GM23338 (cell line): ENCODE measurements at regions not wholly inside any gene's neighbourhood (a gene's known extent, or its start where the extent isn't known, plus 50 kb on each side); places are given as distances from the start of the nearest gene placed in this dataset.

Experiments
- ATAC-seq: fragments of 200-7000 bp; cut with Tn5 transposase; 3 replicates; pipeline ENCODE4 v1.9.1; 2020
- DNase-seq: peaks from one replicate; pipeline ENCODE4 v3.0.0-alpha.2; 2015; ENCODE audit warnings: low spot score
- H2AFZ ChIP-seq: fragments of 200-600 bp; sonication (generic); 2 replicates; pipeline ENCODE4 v1.8.0; 2016; ENCODE audit warnings: antibody characterized with exemption, mild to moderate bottlenecking, moderate library complexity
- H3F3A ChIP-seq: fragments of 200-600 bp; sonication (generic); replicated peaks from 2 replicates; pipeline ENCODE4 v1.8.0; 2017; ENCODE audit warnings: antibody characterized with exemption, mixed run types, low read depth
- H3K27ac ChIP-seq: fragments of 200-600 bp; sonication (generic); 2 replicates; pipeline ENCODE4 v1.6.1; 2016; ENCODE audit warnings: low read depth
- H3K27me3 ChIP-seq: fragments of 200-600 bp; sonication (generic); 2 replicates; pipeline ENCODE4 v1.8.0; 2016; ENCODE audit warnings: mild to moderate bottlenecking, mixed run types, moderate library complexity; ENCODE audit not compliant: insufficient read depth
- H3K36me3 ChIP-seq: fragments of 200-600 bp; sonication (generic); 2 replicates; pipeline ENCODE4 v1.8.0; 2016; ENCODE audit warnings: mild to moderate bottlenecking; ENCODE audit not compliant: insufficient read depth
- H3K4me1 ChIP-seq: fragments of 200-600 bp; sonication (generic); 2 replicates; pipeline ENCODE4 v1.8.0; 2016; ENCODE audit warnings: mild to moderate bottlenecking, moderate library complexity; ENCODE audit not compliant: insufficient read depth
- H3K4me2 ChIP-seq: fragments of 200-600 bp; sonication (generic); 2 replicates; pipeline ENCODE4 v1.7.1; 2017; ENCODE audit warnings: mixed run types
- H3K4me3 ChIP-seq: fragments of 200-600 bp; sonication (generic); 2 replicates; pipeline ENCODE4 v1.6.1; 2016; ENCODE audit warnings: mixed run types
- H3K79me2 ChIP-seq: fragments of 200-600 bp; sonication (generic); replicated peaks from 2 replicates; pipeline ENCODE4 v1.8.0; 2017; ENCODE audit warnings: mild to moderate bottlenecking; ENCODE audit not compliant: insufficient read depth
- H3K9me2 ChIP-seq: fragments of 200-600 bp; sonication (generic); 2 replicates; pipeline ENCODE4 v1.8.0; 2017; ENCODE audit not compliant: insufficient read depth
- H4K20me1 ChIP-seq: fragments of 200-600 bp; sonication (generic); replicated peaks from 2 replicates; pipeline ENCODE4 v1.8.0; 2017; ENCODE audit warnings: mild to moderate bottlenecking; ENCODE audit not compliant: insufficient read depth
- H3K27ac Mint-ChIP-seq: 2 replicates; pipeline ENCODE4 v1.8.0; 2020; ENCODE audit warnings: inconsistent platforms, mild to moderate bottlenecking, moderate library complexity, mixed read lengths
- H3K27me3 Mint-ChIP-seq: 3 replicates; pipeline ENCODE4 v1.8.0; 2022; ENCODE audit warnings: low read depth, mild to moderate bottlenecking, moderate library complexity, mixed read lengths, inconsistent platforms; ENCODE audit not compliant: insufficient read depth, poor library complexity
- H3K36me3 Mint-ChIP-seq: 3 replicates; pipeline ENCODE4 v1.8.0; 2021; ENCODE audit warnings: low read depth, mild to moderate bottlenecking, inconsistent platforms, moderate library complexity, mixed read lengths
- H3K4me1 Mint-ChIP-seq: 3 replicates; pipeline ENCODE4 v1.8.0; 2020; ENCODE audit warnings: mild to moderate bottlenecking, inconsistent platforms, mixed read lengths
- H3K4me3 Mint-ChIP-seq: 3 replicates; pipeline ENCODE4 v1.8.0; 2021; ENCODE audit warnings: moderate library complexity, mild to moderate bottlenecking, inconsistent platforms, mixed read lengths
- H3K9me3 Mint-ChIP-seq: 3 replicates; pipeline ENCODE4 v1.8.0; 2020; ENCODE audit warnings: moderate library complexity, mild to moderate bottlenecking, inconsistent platforms, mixed read lengths
- CREB1 ChIP-seq: fragments of 250-450 bp; sonication (Bioruptor Pico); IDR thresholded peaks from 2 replicates; pipeline ENCODE4 v1.5.0; 2020; ENCODE audit warnings: low read depth, mild to moderate bottlenecking, moderate library complexity
- EZH2 ChIP-seq: fragments of 200-600 bp; sonication (generic); IDR thresholded peaks from one replicate; pipeline ENCODE4 v1.8.0; 2017; ENCODE audit warnings: antibody characterized with exemption, mild to moderate bottlenecking, low read depth; ENCODE audit not compliant: unreplicated experiment
- EZH2phosphoT487 ChIP-seq: fragments of 200-600 bp; sonication (generic); IDR thresholded peaks from one replicate; pipeline ENCODE4 v1.8.1; 2018; ENCODE audit warnings: antibody characterized with exemption; ENCODE audit not compliant: unreplicated experiment
- JUNB ChIP-seq: IDR thresholded peaks from one replicate; pipeline ENCODE4 v1.6.1; 2016; ENCODE audit warnings: antibody characterized with exemption; ENCODE audit not compliant: unreplicated experiment
- NANOG ChIP-seq: IDR thresholded peaks from 2 replicates; pipeline ENCODE4 v1.6.1; 2016; ENCODE audit warnings: antibody characterized with exemption, borderline replicate concordance
- POLR2AphosphoS5 ChIP-seq: IDR thresholded peaks from 2 replicates; pipeline ENCODE4 v1.6.1; 2016; ENCODE audit warnings: antibody characterized with exemption, low read depth
- REST ChIP-seq: IDR thresholded peaks from one replicate; pipeline ENCODE4 v1.6.1; 2018; ENCODE audit warnings: antibody characterized with exemption; ENCODE audit not compliant: unreplicated experiment
- STAT1 ChIP-seq: IDR thresholded peaks from one replicate; pipeline ENCODE4 v1.6.1; 2016; ENCODE audit warnings: antibody characterized with exemption; ENCODE audit not compliant: unreplicated experiment
- ZNF114 ChIP-seq: fragments of 250-450 bp; sonication (Bioruptor Pico); IDR thresholded peaks from 2 replicates; pipeline ENCODE4 v1.5.0; 2020; ENCODE audit warnings: mild to moderate bottlenecking, moderate library complexity
- ZNF331 ChIP-seq: fragments of 250-450 bp; sonication (Bioruptor Pico); IDR thresholded peaks from 2 replicates; pipeline ENCODE4 v1.5.0; 2020; ENCODE audit warnings: low read depth, mild to moderate bottlenecking, moderate library complexity
- ZNF462 ChIP-seq: fragments of 250-450 bp; sonication (Bioruptor Pico); IDR thresholded peaks from 2 replicates; pipeline ENCODE4 v1.5.0; 2020; ENCODE audit warnings: mild to moderate bottlenecking, moderate library complexity
- TF ChIP-seq, protein P1 (sequence below), 2 experiments: fragments of 200-600 bp in 1 of 2; sonication (generic) in 1 of 2; conservative IDR thresholded peaks; 2 replicates each; pipeline versions ENCODE4 v1.5.1 to v1.6.1; 2016 to 2017; ENCODE audit warnings: antibody characterized with exemption in 2 of 2, low read depth in 2 of 2, mild to moderate bottlenecking in 2 of 2, moderate library complexity in 1 of 2
- TF ChIP-seq, protein P2 (sequence below): IDR thresholded peaks from 2 replicates; pipeline ENCODE4 v1.6.1; 2016; ENCODE audit warnings: antibody characterized with exemption

GRCh38 chr18:68040198-68040597, 523.7 kb upstream of the DSEL start:
- Histone ChIP-seq H3K9me2 (no peaks in the 10 kb centered on the region), H3K4me1 (no peaks in the 10 kb centered on the region), H3K4me2 (no peak overlapping the region), H2AFZ (no peak overlapping the region), H3K4me3 (no peak overlapping the region), H4K20me1 (no peaks in the 10 kb centered on the region), H3F3A (no peaks in the 10 kb centered on the region), H3K27me3 (no peaks in the 10 kb centered on the region), H3K36me3 (no peaks in the 10 kb centered on the region), H3K79me2 (no peaks in the 10 kb centered on the region), H3K27ac (no peak overlapping the region)
- no peak for DNase-seq
- H3K9me3 Mint-ChIP-seq, result no peaks in the 10 kb centered on the region
- no peaks in the 10 kb centered on the region for H3K4me1 Mint-ChIP-seq
- no peaks in the 10 kb centered on the region for H3K36me3 Mint-ChIP-seq
- no peak overlapping the region for H3K27ac Mint-ChIP-seq
- no peak for TF ChIP-seq JUNB
- no peak for TF ChIP-seq REST
- no peak for TF ChIP-seq EZH2phosphoT487
- TF ChIP-seq ZNF331 (CRISPR knock-in tag), result no peak
- TF ChIP-seq STAT1, result no peak
- TF ChIP-seq, protein P1, sequence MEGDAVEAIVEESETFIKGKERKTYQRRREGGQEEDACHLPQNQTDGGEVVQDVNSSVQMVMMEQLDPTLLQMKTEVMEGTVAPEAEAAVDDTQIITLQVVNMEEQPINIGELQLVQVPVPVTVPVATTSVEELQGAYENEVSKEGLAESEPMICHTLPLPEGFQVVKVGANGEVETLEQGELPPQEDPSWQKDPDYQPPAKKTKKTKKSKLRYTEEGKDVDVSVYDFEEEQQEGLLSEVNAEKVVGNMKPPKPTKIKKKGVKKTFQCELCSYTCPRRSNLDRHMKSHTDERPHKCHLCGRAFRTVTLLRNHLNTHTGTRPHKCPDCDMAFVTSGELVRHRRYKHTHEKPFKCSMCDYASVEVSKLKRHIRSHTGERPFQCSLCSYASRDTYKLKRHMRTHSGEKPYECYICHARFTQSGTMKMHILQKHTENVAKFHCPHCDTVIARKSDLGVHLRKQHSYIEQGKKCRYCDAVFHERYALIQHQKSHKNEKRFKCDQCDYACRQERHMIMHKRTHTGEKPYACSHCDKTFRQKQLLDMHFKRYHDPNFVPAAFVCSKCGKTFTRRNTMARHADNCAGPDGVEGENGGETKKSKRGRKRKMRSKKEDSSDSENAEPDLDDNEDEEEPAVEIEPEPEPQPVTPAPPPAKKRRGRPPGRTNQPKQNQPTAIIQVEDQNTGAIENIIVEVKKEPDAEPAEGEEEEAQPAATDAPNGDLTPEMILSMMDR (conservative IDR thresholded peaks at IDR 0.05; ENCODE audit: low read depth in 2 of 2), result no peak
- no peak for TF ChIP-seq CREB1 (CRISPR knock-in tag)
- TF ChIP-seq NANOG, result no peak
- no peak for TF ChIP-seq ZNF114 (CRISPR knock-in tag)
- TF ChIP-seq, protein P2, sequence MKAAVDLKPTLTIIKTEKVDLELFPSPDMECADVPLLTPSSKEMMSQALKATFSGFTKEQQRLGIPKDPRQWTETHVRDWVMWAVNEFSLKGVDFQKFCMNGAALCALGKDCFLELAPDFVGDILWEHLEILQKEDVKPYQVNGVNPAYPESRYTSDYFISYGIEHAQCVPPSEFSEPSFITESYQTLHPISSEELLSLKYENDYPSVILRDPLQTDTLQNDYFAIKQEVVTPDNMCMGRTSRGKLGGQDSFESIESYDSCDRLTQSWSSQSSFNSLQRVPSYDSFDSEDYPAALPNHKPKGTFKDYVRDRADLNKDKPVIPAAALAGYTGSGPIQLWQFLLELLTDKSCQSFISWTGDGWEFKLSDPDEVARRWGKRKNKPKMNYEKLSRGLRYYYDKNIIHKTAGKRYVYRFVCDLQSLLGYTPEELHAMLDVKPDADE, result no peak
- no peak for TF ChIP-seq ZNF462 (CRISPR knock-in tag)
- no peak for TF ChIP-seq EZH2
- TF ChIP-seq POLR2AphosphoS5, result no peak
- ATAC-seq, result no peak
- no peak overlapping the region for H3K4me3 Mint-ChIP-seq
- H3K27me3 Mint-ChIP-seq, result peaks cover 2% of the 10 kb centered on the region
